NCI-H446 (cell line): ENCODE measurements at regions not wholly inside any gene's neighbourhood (a gene's known extent, or its start where the extent isn't known, plus 50 kb on each side); places are given as distances from the start of the nearest gene placed in this dataset.
"Not testable (repeated sequence)": the region's sequence is repeated elsewhere in the genome, so short reads cannot be mapped to it uniquely, and the experiment has no call there.

Experiments
- DNase-seq, 2 experiments: peaks; one replicate each; lab custom pipeline; 2025; lab: John Stamatoyannopoulos, UW

DNA sequence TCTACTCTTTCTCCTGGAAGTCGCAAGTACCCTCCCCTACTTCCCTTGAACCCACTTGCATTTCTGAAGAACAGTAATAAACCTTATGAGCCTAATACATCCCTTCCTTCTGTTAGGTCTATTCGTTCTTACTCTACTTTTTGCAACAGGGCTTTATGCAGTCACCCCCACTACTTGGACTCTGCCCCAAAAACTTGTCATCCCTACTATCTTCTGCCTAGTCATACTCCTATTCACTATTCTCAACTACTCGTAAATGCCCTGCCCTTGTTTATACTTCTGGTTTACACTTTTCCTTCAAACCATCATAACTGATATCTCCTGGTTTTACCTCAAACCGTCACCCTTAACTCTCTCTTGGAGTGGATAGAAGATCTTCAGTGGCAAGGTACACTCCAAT, 55.2 kb upstream of the SLIT2 start:
- no peak for DNase-seq

DNA sequence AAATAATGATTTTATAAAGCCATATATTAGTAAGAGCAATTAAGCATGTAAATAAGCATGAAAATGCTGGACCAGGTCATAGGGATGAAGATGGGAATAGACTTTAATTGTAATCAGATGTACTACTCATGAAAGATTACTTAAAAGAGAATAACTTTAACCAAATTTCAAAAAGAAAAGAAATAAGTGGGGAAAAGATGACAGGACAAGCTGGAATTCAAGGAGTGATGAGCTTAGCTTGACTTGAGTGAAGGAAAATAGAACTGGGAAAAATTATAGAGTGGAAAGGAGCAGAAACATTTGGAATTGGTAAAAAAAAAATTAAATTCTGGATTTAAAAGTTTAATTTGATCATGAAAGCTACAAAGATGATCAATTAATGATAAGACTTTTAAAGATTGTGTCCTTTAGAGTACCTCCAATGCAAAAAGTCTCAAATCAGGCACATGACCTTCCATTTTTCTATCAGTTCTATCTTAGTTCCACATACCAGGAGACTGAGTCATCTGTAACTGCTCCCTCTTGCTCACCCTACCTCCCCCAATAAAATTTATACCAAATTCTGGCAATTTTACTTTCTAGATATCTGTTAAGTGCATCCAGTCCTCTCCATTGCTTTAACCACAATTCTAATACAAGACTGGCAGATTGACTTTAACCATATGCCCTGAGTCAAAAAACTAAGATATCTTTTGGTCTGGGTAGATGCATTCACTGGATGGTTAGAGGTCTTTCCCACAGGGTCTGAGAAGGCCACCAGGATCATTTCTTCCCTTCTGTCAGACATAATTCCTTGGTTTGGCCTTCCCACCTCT, 56.4 kb upstream of the SLIT2 start:
- no peak for DNase-seq

DNA sequence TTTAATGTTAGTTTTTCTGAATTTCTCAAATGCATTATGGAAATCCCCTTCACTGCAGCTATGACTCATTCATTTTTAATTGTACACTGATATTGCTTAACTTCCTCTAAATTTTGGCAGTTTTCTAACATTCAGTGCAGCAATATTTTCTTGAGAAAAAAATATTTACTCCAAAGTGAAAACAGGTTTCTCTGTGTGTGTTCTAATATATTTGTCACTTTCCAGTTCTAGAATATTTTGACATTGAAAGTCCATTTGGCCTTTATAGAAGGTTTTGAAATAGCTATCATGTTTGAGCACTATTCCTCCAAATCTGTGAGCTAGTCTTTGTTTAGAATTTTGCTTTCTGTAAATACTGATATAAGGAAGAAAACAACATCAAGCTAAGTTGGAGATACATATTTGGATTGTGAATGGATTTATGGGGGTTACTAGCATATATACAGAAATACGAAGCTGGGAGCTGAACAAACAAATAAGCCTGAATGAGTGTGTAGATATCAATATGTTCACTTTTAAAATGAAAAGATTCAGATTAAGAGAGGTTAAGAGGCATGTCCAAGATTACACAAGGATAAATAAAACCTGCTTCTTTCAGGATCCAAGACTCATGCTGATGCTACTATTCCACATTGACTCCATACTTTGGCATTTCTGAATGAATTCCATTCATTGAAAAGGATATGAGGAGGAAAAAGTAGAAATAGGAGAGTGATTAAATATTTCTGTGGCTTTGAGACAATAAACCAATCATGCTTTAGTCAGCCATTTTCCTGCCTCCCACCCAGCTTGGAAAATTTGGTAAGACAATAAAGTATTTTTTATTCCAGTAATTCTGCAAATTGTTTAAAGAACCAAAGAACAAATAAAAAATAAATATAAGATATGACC, 57.3 kb upstream of the SLIT2 start:
- no peak for DNase-seq

DNA sequence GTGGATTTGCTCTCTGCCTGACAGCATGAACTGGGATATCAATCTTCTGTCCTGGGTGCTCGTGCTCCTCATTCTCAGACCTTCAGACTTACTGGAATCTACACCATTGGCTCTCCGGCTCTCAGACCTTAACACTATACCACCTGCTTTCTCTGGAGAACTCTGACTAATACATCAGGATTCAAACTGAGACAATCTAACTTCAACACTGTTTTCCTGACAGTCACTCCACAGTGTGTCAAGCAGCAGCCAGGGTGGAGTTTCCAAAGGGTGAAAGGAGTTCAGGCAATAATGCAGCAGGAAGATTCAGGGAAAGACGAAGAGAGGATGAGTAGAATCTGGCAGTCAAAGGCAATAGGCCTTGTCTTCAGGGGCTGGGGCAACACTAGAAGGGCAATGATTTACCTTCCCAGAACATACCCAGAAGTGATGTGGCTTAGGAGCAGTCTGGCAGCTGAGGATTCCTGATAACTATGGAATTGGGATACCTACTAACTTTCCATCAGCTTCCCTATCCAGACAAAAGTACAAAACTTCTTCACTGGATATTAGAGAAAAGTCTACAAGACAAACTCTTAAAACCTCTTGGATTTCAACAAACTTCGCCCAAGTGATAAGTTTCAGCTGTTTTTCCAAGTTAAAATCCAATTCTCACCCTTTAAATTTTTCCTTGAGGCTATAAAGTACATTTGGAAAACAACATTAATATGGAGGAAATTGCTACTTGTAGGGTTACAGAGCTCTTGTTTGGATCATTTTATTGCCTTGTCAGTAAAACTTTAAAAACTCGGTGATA, 58.4 kb upstream of the SLIT2 start:
- DNase-seq = no peak

DNA sequence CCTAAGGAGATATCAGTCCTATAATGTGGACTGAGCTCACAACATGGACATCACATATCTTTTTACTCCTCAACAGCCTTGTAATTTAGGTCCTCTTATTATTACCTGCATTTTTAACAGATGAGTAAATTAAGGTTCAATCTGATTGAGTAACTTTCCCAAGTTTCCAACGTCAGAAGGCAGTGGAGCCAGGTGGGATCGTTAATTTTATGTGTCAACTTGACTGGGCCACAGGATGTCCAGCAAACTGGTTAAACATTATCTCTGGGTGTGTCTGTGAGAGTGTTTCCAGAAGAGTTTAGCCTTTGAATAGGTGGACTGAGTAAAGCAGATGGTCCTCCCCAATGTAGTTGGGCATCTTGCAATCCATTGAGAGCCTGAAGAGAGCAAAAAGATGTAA, 59.0 kb upstream of the SLIT2 start:
- no peak for DNase-seq

DNA sequence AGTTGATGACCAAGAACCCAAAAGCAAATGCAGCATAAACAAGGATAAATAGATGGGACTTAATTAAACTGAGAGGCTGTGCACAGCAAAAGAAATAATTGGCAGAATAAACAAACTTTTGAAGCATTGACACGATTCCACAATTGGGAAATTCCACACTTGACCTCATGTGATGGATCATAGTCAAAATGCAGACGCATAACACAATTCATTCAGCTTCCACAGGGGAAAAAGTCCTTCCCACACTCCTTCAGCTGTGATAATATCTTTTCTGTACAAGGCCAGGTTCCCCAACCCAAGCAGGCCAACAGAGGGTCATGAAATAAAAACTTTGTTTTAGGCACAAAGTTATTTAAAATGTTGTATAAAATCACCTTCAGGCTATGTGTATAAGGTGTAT, 66.6 kb upstream of the SLIT2 start:
- no peak for DNase-seq

DNA sequence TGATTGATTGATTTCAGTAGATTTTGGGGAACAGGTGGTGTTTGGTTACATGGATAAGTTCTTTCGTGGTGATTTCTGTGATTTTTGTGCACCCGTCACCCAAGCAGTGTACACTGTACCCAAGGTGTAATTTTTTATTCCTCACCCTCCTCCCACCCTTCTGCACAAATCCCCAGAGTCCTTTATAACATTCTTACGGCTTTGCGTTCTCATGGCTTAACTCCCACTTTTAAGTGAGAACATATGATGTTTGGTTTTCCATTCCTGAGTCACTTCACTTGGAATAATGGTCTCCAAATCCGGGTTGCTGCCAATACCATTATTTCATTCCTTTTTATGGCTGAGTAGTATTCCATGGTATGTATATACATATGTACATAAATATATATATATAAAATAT, 68.6 kb upstream of the SLIT2 start:
- DNase-seq = not testable (repeated sequence)

DNA sequence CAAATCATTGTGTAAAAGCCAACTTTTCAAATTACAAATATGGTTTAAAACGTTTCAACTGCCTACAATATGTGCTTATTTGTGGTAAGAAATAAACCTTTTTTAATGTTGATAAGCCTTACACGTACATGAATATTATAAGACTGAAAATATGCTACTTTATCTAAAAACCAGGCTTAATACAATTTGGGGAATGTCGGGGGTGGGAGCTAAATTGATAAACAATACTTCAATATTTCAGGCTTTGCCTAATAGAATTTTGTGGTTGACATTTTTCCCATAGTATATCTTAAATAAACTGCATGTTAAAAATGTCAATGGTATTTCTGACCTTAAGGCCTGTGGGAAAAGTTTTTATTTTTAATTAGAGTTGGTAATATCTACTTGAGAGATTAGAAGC, 69.8 kb upstream of the SLIT2 start:
- no peak for DNase-seq

DNA sequence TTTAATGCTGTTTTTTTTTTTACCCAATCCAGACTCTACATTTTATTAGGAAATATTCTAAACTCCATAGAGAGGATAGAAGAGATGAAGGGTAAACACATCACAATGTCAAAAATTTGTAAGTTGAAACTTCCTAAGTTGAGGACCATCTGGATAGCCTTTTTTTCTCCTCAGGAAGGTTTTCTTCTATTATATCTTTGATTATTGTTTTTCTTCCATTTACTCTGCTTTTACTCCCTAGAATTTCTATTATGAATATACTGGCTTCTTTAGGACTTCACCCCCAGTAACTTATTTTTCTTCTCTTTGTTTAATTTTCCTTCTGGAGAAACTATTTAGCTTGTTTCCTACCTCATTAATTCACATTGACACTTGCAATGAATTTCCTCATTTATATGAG, 71.2 kb upstream of the SLIT2 start:
- DNase-seq = no peak

DNA sequence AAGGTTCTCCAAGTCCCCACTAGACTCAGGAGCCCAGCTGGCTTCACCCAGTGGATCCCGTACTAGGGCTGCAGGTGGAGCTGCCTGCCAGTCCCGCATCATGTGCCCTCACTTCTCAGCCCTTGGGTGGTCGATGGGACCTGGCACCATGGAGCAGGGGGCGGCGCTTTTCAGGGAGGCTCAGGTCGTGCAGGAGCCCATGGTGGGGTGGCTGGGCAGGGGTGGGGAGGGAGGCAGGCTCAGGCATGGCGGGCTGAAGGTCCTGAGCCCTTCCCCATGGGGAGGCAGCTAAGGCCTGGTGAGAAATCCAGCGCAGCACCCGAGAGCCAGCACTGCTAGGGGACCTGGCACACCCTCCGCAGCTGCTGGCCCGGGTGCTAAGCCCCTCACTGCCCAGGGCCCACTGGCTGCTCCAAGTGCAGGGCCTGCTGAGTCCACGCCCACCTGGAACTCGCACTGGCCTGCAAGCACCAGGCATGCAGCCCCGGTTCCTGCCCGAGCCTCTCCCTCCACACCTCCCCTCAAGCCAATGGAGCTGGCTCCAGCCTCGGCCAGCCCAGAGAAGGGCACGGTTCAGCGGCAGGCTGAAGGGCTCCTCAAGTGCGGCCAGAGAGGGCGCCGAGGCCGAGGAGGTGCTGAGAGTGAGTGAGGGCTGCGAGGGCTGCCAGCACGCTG, 72.7 kb upstream of the SLIT2 start:
- DNase-seq = no peak

DNA sequence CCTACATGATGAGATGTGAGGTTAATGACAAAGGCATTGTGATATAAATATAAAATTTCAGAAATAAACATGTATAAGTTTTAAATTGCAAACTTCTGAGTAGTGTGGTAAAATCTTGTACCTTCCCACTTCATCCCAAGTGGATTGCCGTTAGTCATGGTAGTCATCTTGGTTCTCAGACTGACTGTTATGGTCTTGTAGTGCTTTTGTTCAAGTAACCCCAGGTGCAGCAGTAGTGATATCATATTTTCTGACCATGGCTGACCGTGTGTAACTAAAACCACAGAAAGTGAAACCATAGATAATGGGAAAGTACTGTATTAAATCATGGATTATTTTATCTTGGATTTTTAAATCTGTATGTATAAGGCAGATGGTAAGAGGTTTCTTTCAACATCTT, 74.8 kb upstream of the SLIT2 start:
- no peak for DNase-seq

DNA sequence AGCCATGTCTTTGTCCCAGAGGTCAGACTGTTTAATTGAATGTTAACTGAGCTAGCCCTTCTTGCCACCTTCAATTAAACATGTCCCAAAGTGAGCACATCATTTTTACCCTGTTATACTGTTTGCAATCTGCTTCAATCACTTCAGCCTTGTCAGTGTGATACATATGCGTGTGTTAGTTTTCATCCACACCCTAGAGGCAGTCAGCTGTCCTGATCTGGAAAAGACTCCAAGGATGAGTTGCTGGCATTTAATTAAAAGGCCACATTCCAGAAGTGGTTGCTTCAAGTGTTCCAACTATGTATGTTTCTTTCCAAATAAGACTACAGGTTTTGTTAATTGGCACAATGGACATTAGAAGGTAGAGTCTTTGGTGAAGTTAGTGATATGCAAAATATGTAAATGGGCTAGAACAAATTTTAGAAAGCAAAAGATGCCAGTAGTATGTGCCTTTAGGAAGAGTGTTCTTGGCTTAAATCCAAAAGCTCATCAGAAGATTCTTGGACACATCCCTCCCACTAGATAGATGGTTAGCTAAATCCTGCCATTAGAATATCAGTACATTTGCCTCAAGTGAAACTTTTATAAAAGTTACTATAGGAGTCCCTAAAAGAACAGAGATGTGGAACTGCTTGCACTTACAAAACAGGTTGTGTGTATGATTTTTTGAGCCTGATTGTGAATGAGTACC, 79.5 kb upstream of the SLIT2 start:
- no peak for DNase-seq

DNA sequence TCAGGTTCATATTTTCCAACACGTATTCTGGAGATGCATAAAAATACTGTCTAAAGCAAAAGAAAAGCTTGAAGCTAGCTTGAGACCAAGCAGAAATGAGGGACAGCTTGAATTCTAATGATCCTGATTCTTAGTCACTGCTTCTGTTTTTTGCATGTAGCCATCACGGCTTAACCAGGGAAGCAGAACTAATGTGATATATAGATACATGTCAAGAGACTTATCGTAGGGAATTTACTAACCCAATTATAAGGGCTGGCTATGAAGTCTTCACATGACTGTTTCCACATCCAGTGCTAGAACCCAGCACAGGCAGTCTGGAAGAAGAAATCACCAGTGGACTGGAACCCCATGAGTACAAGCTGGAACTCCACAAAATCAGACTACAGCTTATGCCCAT, 85.2 kb upstream of the SLIT2 start:
- no peak for DNase-seq

DNA sequence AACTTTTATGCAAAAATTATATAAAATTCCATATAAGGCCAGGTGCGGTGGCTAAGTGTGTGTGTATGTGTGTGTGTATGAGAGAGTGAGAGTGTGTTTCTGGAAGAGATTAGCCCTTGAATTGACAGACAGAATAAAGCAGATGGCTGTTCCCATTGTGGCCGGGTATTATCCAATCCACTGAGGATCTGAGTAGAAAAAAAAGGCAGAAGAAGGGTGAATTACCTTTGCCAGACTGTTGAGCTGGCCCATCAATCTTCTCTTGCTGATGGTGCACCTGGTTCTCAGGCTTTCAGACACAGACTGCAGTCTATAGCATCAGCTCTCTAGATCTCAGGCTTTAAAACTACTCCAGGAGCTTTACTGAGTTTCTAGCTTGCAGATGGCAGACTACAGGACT, 92.2 kb upstream of the SLIT2 start:
- DNase-seq = no peak

DNA sequence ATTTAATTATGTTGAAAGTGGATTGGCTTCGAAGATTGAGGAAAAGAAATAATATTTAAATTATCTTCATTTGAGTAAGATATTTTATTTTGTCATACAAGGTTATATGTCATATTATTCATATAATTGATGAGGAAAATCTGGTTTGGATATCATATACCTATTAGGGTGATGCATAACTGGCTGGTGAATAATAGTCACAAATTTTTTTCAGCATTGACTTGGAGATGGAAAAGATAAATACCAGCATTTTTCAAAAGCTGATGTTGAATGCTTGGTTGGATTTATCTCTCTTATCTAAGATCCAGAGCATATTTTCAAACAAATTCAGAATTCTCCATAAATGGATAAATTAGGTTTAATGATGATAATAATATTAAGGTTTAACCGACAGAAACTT, 93.5 kb upstream of the SLIT2 start:
- no peak for DNase-seq

DNA sequence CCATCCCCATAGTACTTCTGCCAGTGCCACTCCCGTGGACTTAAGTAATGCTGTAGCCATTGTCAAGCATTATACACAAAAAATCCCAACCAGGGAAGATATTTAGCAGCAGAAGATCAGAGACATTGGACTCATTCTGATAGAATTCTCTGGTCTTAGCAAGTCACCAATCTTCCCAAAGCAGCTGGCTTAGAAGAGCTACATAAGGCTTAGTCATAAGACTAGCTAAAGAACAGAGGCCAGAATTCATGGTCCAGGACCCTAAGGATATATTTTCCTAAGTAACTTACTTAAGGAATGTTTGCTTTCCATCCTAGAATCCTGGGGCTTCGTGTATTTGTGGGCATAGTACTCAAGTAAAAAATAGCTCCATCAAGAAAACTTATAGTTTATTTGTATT, 100.3 kb upstream of the SLIT2 start:
- DNase-seq = no peak

DNA sequence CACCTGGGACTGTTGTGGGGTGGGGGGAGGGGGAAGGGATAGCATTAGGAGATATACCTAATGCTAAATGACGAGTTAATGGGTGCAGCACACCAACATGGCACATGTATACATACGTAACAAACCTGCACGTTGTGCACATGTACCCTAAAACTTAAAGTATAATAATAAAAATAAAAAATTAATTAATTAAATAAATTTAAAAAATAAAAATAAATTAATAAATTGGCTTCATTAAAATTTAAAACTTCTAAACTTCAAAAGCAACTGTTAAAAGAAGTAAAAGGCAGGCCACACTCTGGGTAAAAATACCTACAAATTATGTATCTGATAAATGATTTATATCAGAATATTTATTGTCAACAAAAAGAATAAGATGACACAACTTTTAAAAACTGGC, 102.6 kb upstream of the SLIT2 start:
- DNase-seq = not testable (repeated sequence)

DNA sequence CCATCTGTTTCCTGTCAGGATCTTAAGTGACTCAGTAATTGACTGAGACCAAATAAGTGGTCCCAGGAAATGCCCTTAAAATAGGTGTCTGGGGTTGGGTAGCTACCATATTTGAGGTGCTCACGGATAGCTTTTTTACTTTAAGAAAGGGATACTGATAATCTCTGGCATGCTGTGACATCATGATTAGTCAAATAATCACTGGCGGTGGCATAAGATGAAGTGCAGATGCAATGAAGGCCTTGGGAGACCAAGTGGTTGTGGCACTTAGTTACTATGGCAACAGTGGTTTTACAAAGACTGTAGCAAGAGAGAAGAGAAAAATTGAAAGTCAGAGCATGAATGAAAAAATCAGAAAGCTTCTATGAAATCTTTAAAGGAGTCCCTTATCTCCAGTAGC, 114.5 kb upstream of the SLIT2 start:
- DNase-seq = no peak

DNA sequence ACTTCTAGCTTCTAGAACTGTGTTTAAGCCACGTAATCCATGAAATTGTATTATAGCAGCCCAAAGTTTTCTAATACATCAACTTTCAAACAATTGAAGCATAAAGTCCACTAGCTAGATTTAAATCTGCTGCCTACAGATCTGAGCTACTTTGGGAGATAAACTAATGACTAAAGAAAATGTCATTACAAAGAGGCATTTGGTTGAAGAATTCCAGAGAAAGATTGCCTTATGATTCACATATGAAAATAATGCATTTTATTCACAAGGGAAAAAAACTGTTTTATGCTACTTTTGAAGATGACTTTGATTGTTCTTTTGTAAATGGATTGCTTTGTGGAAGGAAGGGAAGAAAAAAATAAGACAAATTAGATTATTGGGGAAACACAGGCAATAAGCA, 124.1 kb upstream of the SLIT2 start:
- DNase-seq = no peak

DNA sequence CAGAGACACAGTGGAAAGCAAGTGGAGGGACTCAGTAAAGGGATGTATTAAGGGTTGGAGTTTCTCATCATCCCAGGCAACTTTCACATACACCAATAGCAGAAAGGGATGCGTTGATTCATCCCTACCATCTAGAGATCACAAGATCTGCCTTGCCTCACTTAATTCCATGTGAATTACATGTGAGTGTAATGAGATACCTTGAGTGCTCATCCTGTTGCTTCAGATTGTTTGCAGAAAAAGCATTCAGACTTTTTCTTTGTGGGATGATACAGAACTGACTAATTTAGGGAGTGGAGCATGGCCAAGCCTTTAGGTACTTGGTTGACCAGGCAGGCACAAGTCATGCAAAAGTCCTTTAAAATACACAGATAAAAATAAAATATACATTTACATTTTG, 124.8 kb upstream of the SLIT2 start:
- no peak for DNase-seq

DNA sequence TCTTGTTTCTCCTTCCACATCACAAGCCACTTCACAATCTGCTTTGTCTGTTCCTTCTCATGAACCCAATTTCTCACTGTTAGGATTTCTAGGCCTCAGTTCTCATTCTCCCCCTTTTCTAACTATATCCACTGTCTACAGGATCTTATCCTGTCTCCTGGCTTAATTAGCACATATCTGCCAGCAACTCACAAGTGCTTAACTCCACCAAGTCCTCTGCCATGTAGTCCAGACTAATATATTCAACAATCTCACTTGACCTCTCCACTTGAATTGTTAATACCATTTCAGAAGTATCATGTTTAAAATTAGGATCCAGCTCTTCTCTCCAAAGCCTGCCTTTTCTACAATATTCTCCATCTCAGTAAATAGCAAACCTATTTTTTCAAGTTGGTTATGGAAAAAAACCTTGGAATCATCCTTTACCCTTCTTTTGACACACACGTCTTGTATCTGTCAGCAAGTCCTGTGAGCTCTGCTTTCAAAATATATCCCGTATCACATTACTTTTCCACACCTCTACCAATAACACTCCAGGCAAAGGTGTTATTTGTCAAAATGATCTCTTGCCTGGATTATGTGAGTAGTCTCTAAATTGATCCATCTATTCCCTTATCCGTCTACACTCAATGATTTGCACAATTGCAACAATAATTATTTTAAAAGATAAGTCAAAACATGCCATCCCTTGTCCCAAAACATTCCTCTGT, 127.2 kb upstream of the SLIT2 start:
- no peak for DNase-seq
